ENCODE measurements at regions not wholly inside any gene's neighbourhood (a gene's known extent, or its start where the extent isn't known, plus 50 kb on each side); places are given as distances from the start of the nearest gene placed in this dataset.
"Not testable (repeated sequence)": the region's sequence is repeated elsewhere in the genome, so short reads cannot be mapped to it uniquely, and the experiment has no call there.

DNA sequence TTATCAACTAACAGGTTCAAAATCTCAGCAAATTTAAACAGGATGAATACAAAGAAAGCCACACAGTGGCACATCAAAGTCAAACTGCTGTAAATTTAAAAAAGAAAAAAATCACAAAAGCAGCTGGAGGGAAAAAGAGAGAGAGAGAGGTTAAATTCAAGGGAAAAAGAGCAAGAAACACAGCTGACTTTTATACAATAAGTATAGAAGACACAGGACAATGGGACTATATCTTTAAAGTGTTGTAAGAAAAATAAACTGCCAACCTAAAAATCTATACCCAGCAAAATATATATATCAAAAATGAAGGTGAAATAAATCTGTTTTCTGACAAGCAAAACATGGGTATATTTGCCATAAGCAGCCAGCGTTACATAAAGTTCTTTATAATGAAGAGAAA, 261.5 kb downstream of the TLE1 start:
- Mint-ChIP-seq H3K27me3 (no peaks in the 10 kb centered on the region), H3K4me3 (no peak overlapping the region), H3K9me3 (peaks cover 16% of the 10 kb centered on the region), H3K36me3 (ENCODE audit: low read depth) (no peaks in the 10 kb centered on the region), H3K4me1 (ENCODE audit: low read depth) (no peaks in the 10 kb centered on the region), H3K27ac (no peak overlapping the region)
- DNase-seq: no peak

DNA sequence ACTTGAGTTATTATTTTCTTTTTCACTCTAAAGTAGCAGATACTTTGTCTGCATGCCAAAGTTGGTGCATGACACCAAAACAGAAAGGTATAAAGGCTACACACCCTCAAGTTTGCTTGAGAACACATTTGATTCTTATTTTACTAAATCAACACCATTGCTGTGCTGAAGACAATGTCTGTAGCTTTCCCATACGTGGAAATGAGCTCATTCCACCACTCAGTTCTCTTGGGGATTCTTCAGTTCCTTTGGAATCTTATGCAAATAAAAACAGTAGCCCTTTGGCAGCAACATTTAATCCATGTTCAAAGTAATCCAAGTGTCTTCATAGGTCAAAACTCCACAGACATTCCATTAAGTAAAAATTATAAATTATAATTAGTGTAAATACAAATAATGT, 264.9 kb downstream of the TLE1 start:
- no peaks in the 10 kb centered on the region for H3K36me3 Mint-ChIP-seq (ENCODE audit: low read depth)

DNA sequence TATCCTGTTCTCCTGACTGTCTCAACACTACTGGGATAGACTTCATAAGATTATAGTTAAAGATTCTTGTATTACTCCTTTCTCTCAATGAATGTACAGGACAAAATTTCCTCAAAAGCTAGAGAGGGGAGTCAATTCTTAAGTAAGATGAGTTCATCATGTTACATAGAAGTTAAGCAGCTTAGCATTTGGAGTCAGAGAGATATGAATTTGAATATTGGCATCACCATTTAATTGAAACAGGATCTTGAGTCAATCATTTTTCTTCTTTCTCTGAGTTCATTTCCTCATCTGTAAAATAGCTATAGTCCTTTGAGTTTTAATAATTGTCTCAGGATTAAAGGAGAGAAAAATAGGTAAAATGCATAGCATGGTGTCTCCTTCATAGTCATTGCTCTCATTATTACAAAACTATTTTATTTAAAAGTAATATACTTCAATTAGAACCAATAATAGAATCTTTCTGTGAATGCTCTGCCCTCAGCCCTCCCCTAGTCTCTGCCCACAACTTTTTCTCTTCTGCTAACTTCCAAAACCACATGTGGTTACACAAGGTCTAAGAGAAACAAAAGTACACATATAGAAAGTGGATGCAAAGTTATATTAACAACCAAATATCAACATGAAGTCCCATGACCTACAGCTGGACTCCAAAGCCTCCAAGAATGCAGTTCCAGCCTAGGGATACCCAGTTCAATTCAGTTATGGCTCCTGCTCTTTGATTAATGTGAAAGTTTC, 265.6 kb downstream of the TLE1 start:
- H3K27me3 Mint-ChIP-seq: no peaks in the 10 kb centered on the region
- DNase-seq: no peak
- no peaks in the 10 kb centered on the region for H3K36me3 Mint-ChIP-seq (ENCODE audit: low read depth)
- H3K4me1 Mint-ChIP-seq (ENCODE audit: low read depth): no peaks in the 10 kb centered on the region
- no peak overlapping the region for H3K27ac Mint-ChIP-seq
- peaks cover 18% of the 10 kb centered on the region for H3K9me3 Mint-ChIP-seq
- no peak overlapping the region for H3K4me3 Mint-ChIP-seq

More for the DNA sequence above, 264.9 kb downstream of the TLE1 start:
- Mint-ChIP-seq H3K27me3 (no peaks in the 10 kb centered on the region), H3K9me3 (peaks cover 15% of the 10 kb centered on the region), H3K4me1 (ENCODE audit: low read depth) (no peaks in the 10 kb centered on the region), H3K27ac (no peak overlapping the region), H3K4me3 (no peak overlapping the region)
- no peak for DNase-seq

DNA sequence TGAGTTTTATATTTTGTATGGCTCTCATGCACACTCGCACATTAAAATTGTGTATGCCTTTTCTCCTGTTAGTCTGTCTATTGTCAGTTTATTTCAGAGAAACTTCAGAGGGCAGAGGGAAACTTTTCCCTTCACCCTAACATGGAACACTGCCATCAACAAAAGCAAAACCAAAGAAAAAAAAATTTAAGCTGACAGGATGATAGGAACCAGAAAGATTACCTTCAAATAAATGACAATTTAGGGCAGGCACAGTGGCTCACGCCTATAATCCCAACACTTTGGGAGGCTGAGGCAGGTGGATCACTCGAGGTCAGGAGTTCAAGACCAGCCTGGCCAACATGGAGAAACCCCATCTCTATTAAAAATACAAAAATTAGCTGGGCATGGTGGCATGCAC, 268.3 kb downstream of the TLE1 start:
- DNase-seq; H3K4me1 Mint-ChIP-seq (ENCODE audit: low read depth); H3K4me3 Mint-ChIP-seq; H3K27me3 Mint-ChIP-seq; H3K36me3 Mint-ChIP-seq (ENCODE audit: low read depth); H3K27ac Mint-ChIP-seq: not testable (repeated sequence)
- H3K9me3 Mint-ChIP-seq: peaks cover 11% of the 10 kb centered on the region

DNA sequence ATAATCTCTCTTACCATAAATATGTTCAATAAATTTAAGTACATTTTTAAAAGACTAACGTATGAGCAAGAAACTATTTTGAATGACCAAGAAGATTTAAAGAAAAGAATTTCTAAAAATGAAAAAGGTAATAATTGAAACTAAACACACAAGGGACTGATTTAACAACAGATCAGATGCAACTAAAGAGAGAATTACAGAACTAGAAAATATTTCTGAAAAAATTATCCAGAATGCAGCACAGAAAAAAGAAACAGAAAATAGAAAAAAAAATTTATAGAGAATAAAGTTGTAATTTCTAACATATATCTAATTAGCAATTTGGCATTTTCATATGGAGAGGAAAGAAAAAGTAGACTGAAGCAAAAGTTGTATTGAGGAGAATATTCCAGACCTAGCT, 269.3 kb downstream of the TLE1 start:
- no peaks in the 10 kb centered on the region for H3K27me3 Mint-ChIP-seq
- H3K27ac Mint-ChIP-seq: no peak overlapping the region
- DNase-seq: no peak
- H3K4me1 Mint-ChIP-seq (ENCODE audit: low read depth): no peaks in the 10 kb centered on the region
- H3K36me3 Mint-ChIP-seq (ENCODE audit: low read depth): no peaks in the 10 kb centered on the region
- H3K4me3 Mint-ChIP-seq: no peak overlapping the region
- H3K9me3 Mint-ChIP-seq: peaks cover 10% of the 10 kb centered on the region

DNA sequence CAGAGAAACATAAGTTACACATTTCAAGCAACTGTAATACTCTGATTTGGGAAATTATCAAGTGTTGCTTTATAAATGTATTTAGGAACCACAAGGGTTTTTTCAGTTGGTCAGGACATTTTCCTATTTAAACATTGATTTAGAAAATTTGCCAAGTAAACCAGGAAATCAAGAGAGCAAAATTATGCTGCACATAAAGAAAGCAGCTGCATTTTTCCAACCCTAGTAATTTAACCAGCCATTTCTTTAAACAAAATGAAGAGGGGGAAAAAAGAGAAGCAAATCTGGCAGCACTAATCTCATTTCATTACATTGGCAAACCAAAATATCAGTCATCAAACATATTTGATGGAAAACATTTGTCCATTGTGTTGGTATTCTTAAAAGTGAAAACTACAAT, 271.4 kb downstream of the TLE1 start:
- no peak overlapping the region for H3K27ac Mint-ChIP-seq
- no peak overlapping the region for H3K4me3 Mint-ChIP-seq
- no peaks in the 10 kb centered on the region for H3K36me3 Mint-ChIP-seq (ENCODE audit: low read depth)
- H3K27me3 Mint-ChIP-seq: no peaks in the 10 kb centered on the region
- DNase-seq: no peak
- H3K4me1 Mint-ChIP-seq (ENCODE audit: low read depth): no peaks in the 10 kb centered on the region
- peaks cover 9% of the 10 kb centered on the region for H3K9me3 Mint-ChIP-seq

DNA sequence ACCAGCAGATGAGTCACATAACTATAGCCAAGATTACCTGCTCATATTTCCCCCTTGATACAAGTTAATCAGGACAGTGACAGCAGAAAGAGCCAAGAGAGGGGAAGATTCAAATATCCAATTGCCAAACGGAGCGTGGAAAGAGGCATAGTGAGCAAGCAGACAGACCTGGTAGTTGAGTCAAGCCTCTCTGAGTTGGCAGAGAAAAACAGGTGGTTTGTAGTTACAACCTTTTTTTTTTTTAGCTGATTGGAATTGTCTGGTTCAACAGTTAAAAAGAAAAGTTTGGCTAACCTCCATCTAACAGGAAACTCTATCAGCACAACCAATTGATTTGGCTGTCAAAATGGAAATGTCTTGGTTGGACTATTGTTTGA, 272.1 kb downstream of the TLE1 start:
- no peaks in the 10 kb centered on the region for H3K4me1 Mint-ChIP-seq (ENCODE audit: low read depth)
- H3K36me3 Mint-ChIP-seq (ENCODE audit: low read depth): no peaks in the 10 kb centered on the region
- no peaks in the 10 kb centered on the region for H3K27me3 Mint-ChIP-seq
- H3K4me3 Mint-ChIP-seq: no peak overlapping the region
- DNase-seq: no peak
- no peak overlapping the region for H3K27ac Mint-ChIP-seq
- H3K9me3 Mint-ChIP-seq: peaks cover 9% of the 10 kb centered on the region

DNA sequence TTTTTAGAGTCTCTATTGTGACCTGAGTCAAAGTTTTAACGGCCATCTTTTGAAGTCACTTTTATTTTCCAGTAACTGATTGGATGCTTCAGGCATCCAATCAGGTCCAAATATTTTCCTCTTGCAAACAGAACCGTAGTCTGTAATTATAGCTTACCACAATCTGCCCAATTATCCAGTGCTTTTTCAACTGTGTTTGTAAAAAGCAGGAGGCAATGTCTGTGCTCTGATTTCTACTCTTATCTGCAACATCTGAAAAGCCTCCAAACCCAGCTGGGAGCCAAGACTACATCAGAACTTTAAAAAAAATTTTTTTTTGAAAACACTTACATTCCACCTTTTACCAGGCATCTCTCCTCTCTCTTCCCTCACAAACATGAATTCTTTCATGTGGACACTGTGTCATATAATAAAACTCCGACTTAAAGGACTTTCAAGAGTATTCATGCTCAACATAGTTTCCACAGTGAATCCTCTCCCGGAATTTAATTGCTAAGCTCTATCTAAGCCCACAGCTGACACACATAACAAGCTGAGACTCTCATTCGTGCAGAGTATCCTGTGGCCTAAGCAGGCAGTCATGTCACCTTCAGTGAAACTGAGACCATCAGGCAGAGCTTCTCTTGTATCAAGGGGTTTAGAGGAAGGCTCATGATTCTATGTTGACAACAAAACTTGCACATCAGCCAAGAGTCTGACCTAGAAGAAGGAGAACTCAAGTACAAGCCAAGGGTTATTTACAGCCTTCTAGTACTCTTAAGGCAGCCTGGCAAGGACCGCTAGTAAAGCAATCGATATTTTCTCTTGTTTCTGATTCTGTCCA, 272.7 kb downstream of the TLE1 start:
- Mint-ChIP-seq H3K4me3 (no peak overlapping the region), H3K4me1 (ENCODE audit: low read depth) (no peaks in the 10 kb centered on the region), H3K27ac (no peak overlapping the region), H3K9me3 (peaks cover 9% of the 10 kb centered on the region), H3K27me3 (no peaks in the 10 kb centered on the region), H3K36me3 (ENCODE audit: low read depth) (no peaks in the 10 kb centered on the region)
- no peak for DNase-seq

DNA sequence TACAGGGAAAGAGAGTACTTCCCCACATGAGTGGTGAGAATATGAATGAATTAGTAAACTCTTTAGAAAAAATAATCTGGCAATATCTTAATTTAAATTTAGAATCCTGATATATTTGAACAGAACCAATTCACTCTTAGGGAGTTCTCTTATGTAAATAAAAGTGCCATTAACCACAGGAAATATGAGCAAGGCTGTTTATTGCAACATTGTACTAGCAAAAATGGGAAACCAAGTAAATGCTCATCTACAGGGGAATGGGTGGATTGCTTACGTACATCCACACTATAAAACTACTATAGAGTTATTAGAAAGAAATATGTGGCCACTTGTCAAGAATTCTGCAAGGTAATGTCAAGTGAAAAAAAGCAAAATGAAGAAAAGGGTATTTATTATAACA, 274.5 kb downstream of the TLE1 start:
- no peaks in the 10 kb centered on the region for H3K36me3 Mint-ChIP-seq (ENCODE audit: low read depth)
- H3K27me3 Mint-ChIP-seq: no peaks in the 10 kb centered on the region
- H3K4me1 Mint-ChIP-seq (ENCODE audit: low read depth): no peaks in the 10 kb centered on the region
- DNase-seq: no peak
- H3K9me3 Mint-ChIP-seq: peaks cover 9% of the 10 kb centered on the region
- no peak overlapping the region for H3K4me3 Mint-ChIP-seq
- no peak overlapping the region for H3K27ac Mint-ChIP-seq

DNA sequence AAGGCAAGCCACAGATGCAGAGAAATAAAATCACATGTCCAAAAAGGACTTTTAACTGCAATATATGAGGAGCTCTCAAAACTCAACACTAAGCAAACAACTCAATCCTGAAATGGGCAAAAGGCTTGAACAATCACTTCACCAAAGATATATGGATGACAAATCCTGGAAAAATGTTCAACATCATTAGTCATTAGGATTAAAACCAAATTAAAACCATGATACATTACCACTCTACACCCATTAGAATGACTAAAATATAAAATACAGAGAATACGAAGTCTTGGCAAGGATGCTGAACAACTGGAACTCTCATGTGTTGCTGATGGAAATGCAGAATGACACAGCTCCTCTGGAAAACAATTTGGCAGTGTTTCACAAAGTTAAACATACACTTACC, 277.4 kb downstream of the TLE1 start:
- H3K9me3 Mint-ChIP-seq: peaks cover 2% of the 10 kb centered on the region
- H3K27ac Mint-ChIP-seq: no peak overlapping the region
- H3K4me3 Mint-ChIP-seq: no peak overlapping the region
- DNase-seq: no peak
- no peaks in the 10 kb centered on the region for H3K4me1 Mint-ChIP-seq (ENCODE audit: low read depth)
- no peaks in the 10 kb centered on the region for H3K27me3 Mint-ChIP-seq
- H3K36me3 Mint-ChIP-seq (ENCODE audit: low read depth): no peaks in the 10 kb centered on the region

DNA sequence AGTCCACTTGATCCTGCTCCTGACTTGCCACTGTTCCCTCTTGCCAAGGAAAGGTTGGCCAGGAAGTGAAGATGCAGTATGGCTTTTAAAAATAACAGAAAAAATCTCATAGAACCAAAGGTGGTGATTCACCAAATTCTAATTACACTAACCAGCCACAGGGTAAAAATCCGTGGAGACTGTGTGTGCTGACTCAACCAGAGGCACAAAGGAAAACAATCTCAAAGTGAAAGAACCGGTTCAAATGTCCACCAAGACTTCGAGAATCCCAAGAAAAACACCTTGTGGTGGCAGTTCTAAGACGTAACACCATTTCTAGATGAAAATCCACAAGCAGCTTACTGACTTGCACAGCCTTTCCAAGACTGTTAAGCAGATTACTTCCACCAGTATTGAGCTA, 279.1 kb downstream of the TLE1 start:
- Mint-ChIP-seq H3K9me3 (no peaks in the 10 kb centered on the region), H3K36me3 (ENCODE audit: low read depth) (no peaks in the 10 kb centered on the region), H3K4me1 (ENCODE audit: low read depth) (no peaks in the 10 kb centered on the region), H3K27me3 (no peaks in the 10 kb centered on the region), H3K27ac (no peak overlapping the region), H3K4me3 (no peak overlapping the region)
- DNase-seq: no peak

DNA sequence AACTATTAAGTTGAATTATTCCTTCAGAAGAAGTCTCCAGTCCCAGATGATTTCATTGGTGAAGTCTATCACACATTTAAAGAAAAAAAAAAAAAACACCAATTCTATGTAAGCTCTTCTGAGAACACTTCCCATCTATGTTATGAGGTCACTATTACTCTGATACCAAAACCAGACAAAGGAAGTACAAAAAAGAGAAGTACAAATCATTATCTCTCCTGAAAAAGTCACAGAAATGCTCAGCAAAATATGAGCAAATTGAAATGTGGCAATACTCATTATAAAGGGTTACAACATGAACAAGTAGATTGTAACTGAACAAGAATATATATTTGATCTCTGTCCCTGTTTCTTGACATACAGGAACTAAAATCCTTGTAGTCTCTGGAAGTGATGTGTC, 280.4 kb downstream of the TLE1 start:
- no peak for DNase-seq
- H3K27me3 Mint-ChIP-seq: no peaks in the 10 kb centered on the region
- H3K36me3 Mint-ChIP-seq (ENCODE audit: low read depth): no peaks in the 10 kb centered on the region
- H3K4me3 Mint-ChIP-seq: no peak overlapping the region
- no peak overlapping the region for H3K27ac Mint-ChIP-seq
- H3K4me1 Mint-ChIP-seq (ENCODE audit: low read depth): no peaks in the 10 kb centered on the region
- H3K9me3 Mint-ChIP-seq: no peaks in the 10 kb centered on the region

DNA sequence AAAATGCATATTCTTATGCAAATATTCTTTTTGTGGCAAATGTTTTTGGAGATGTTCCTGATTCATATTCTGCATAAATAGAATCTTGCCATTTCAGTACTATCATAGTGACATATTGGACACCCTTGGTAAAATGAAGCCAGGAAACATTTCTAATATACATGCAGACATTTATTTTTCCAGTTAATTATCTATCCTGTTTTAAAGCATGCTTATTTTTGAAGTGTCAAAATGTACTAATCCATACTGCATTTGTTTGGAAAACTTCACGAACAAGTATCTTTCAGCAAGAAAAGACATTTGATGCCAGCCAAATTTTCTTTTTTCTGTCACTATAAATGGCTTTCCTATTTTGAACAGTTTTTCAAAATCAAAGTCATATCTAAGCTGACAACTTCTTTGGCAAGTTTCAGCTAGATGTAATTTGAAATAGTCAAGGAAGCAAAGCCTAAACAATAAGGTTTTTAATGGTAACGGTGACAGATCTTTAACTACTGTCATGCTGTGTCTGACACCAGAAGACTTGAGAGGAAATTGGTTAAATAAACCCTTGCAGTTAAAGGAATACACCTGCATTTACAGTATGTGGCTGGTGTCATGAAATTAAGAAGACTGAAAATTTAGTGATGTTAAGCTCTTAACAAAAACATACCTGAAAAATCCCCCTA, 284.3 kb downstream of the TLE1 start:
- no peaks in the 10 kb centered on the region for H3K36me3 Mint-ChIP-seq (ENCODE audit: low read depth)
- H3K9me3 Mint-ChIP-seq: peaks cover 3% of the 10 kb centered on the region
- H3K4me3 Mint-ChIP-seq: no peak overlapping the region
- no peak for DNase-seq
- no peaks in the 10 kb centered on the region for H3K4me1 Mint-ChIP-seq (ENCODE audit: low read depth)
- H3K27ac Mint-ChIP-seq: no peak overlapping the region
- H3K27me3 Mint-ChIP-seq: no peaks in the 10 kb centered on the region

DNA sequence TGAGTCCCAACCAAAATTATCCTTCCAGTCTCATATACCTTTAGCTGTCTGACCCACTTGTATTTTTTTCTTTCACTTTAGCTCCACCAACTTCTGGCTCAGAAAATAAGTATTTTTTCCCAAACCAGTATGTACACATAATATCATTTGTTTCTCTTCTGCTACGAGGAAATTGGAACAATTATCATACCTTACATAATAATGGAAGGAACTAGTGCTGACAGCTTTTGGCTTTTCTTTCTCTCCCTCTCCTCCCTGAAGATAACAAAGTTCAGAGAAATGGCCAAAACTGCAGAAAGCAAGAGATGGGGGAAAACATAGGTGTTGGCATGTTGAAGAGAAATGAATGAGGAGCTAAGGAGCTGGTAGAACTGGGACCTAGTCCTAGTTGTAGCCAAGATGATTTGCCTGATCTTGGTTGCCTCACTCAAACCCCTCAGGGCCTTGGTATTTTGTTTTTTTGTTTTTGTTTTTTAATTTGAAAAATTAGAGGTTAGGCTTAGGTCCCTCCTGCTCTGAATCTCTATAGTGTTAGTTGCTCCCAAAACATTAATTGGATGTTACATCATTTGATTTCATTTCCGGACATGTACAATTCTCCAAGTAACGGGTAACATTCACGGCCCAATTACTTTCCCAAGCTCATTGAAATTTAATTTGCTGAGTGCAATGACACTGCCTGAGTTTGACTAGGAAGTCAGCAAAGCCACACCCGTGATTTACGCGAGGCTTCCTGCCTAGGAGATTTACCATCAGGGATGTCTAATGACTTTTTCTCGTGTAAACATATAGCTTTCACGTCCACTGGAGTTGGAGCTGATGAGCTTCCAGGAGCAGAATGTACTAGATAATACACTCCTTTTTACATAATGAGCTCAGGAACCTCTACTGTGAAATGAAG, 291.6 kb downstream of the TLE1 start:
- no peak overlapping the region for H3K27ac Mint-ChIP-seq
- no peaks in the 10 kb centered on the region for H3K36me3 Mint-ChIP-seq (ENCODE audit: low read depth)
- no peaks in the 10 kb centered on the region for H3K27me3 Mint-ChIP-seq
- no peak overlapping the region for H3K4me3 Mint-ChIP-seq
- no peak for DNase-seq
- no peaks in the 10 kb centered on the region for H3K4me1 Mint-ChIP-seq (ENCODE audit: low read depth)
- peaks cover 4% of the 10 kb centered on the region for H3K9me3 Mint-ChIP-seq
